GM12872 (cell line): ENCODE measurements at regions not wholly inside any gene's neighbourhood (a gene's known extent, or its start where the extent isn't known, plus 50 kb on each side); places are given as distances from the start of the nearest gene placed in this dataset.

Experiments used
- TF ChIP-seq, protein P1 (sequence below): IDR thresholded peaks from 3 replicates; pipeline ENCODE4 v1.5.1; 2011; ENCODE audit warnings: low read depth, mild to moderate bottlenecking, low read length, moderate library complexity; ENCODE audit not compliant: insufficient read depth

DNA sequence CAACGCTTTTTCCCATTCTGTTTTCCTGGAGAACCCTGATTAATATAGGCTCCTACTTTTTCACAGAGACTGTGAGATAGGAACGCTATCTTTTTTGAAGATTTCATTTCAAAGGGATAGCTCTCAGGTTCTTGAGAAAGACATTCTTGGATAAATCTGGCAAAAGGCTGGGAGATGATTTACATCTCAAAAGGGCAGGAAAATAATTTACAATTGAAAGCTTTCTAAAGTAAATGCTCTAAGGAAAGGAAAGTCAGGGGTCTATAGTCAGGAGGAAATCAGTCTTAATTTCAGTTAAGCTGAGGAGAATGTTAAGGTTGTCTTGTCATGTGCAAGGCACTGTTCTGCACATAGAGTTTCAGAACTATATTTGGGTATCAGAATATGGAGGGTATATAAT, 278.8 kb downstream of the KIF20B start:
- TF ChIP-seq, protein P1, sequence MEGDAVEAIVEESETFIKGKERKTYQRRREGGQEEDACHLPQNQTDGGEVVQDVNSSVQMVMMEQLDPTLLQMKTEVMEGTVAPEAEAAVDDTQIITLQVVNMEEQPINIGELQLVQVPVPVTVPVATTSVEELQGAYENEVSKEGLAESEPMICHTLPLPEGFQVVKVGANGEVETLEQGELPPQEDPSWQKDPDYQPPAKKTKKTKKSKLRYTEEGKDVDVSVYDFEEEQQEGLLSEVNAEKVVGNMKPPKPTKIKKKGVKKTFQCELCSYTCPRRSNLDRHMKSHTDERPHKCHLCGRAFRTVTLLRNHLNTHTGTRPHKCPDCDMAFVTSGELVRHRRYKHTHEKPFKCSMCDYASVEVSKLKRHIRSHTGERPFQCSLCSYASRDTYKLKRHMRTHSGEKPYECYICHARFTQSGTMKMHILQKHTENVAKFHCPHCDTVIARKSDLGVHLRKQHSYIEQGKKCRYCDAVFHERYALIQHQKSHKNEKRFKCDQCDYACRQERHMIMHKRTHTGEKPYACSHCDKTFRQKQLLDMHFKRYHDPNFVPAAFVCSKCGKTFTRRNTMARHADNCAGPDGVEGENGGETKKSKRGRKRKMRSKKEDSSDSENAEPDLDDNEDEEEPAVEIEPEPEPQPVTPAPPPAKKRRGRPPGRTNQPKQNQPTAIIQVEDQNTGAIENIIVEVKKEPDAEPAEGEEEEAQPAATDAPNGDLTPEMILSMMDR = no peak

- TF ChIP-seq, protein P1 = no peak
Observed at GRCh38 chr10:89981891-89982290, 280.5 kb downstream of the KIF20B start.

DNA sequence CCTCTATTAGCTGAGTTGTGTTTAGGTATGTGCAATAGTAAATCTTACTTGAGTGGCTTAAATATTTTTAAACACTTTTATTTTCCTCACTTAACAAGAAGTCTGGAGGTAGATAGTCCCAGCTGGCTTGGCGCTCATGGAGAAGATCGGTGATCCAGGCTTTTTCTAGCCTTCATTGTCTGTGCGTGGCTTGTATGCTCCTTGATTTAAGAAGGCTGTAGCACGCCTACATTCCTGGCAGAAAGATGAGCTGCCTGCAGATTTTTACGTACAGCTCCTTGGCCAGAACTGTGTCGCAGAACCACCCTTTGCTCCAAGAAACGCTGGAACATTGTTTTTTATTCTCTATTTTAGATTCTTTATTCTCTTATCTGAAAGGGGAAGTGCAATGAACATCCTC, 284.1 kb downstream of the KIF20B start:
- TF ChIP-seq, protein P1 = no peak

DNA sequence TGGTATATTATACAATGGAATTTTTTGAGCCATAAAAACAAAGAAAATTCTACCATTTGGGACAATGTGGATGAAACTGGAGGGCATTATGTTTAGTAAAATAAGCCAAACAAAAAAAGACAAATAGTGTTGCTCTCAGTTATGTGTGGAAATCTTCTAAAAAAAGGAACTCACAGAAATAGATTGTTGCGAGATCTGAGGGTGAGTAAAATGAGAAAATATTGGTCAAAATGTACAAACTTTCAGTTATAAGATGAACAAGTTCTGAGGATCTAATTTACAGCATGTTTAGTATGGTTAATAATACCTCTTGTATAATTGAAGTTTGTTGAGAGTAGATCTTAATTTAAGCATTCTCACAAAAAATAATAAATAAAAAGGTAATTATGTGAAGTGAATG, 291.2 kb downstream of the KIF20B start:
- TF ChIP-seq, protein P1 = no peak

DNA sequence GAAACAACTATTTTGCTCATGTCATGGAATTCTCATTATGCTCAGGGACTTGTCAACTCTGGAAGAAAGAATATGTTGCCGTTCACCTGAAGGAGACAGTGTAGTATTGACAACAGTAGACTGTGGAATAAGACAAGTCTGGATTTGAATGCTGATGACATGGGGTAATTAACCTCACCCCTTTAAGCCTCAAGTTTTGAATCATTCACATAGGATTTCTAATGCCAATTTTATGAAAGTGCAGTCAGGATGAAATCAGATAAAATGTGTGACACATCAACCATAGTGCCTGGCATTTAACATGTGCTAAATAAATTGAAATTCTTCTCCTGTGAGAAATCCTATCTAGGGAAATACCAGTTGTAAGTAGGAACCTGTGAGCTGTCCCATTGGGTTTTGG, 305.8 kb downstream of the KIF20B start:
- TF ChIP-seq, protein P1 = no peak

- TF ChIP-seq, protein P1 = no peak
Observed at GRCh38 chr10:90018819-90019218, 317.4 kb downstream of the KIF20B start.

DNA sequence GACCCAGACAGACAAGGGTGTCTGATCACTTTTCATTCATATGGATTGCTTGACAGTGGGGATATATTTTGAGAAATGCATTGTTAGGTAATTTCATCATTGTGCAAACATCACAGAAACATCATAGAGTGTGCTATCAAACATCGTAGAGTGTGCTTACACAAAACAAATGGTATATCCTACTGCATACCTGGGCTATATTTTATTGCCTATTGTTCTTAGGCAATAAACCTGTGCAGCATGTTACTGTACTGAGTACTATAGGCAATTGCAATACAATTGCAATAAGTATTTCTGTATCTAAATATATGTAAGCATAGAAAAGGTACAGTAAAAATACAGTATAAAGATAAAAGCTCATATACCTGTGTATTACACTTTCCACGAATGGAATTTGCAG, 319.1 kb downstream of the KIF20B start:
- TF ChIP-seq, protein P1 = no peak

DNA sequence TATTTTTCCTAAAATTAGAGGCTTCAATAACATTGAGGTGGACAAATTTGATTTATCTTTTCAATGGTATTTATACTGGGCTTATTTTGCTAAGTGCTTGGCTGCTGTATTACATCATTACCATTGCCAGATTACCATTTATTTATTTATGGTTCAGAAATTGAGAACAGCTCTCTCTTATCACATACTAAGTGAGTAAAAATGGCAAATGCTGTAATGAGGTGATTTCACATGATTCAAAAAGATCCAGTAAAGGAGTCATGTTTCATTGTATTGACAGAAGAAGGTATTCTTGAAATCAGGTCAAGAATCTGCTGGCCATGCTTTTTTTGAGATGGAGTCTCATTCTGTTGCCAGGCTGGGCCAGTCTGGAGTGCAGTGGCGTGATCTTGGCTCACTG, 322.6 kb downstream of the KIF20B start:
- TF ChIP-seq, protein P1 = no peak
